Cardiac muscle cell (in vitro differentiated cells and primary cell): ENCODE measurements at regions not wholly inside any gene's neighbourhood (a gene's known extent, or its start where the extent isn't known, plus 50 kb on each side); places are given as distances from the start of the nearest gene placed in this dataset.

Source experiments
- DNase-seq, 2 donors: peaks; one replicate each; pipeline versions ENCODE4 v3.0.0 to v3.0.0-alpha.2; 2010 to 2017; ENCODE audit warnings: low read depth in 1 of 2, low spot score in 1 of 2
- H3K27ac ChIP-seq: fragments of 200-600 bp; sonication (generic); 2 replicates; pipeline ENCODE4 v1.5.1; 2016
- H3K27me3 ChIP-seq: fragments of 200-600 bp; sonication (generic); 2 replicates; pipeline ENCODE4 v1.6.0; 2016; ENCODE audit warnings: control low read depth
- H3K36me3 ChIP-seq: fragments of 200-600 bp; sonication (generic); 2 replicates; pipeline ENCODE4 v1.5.1; 2016; ENCODE audit warnings: control low read depth
- H3K4me1 ChIP-seq: fragments of 200-600 bp; sonication (generic); 2 replicates; pipeline ENCODE4 v1.8.1; 2017; ENCODE audit warnings: low read depth, mild to moderate bottlenecking, mixed run types
- H3K4me3 ChIP-seq: fragments of 200-600 bp; sonication (generic); 2 replicates; pipeline ENCODE4 v1.5.1; 2016; ENCODE audit warnings: mild to moderate bottlenecking
- H3K9me3 ChIP-seq: fragments of 200-600 bp; sonication (generic); 2 replicates; pipeline ENCODE4 v1.5.1; 2017; ENCODE audit warnings: low read depth, mild to moderate bottlenecking, control low read depth
- CTCF ChIP-seq: IDR thresholded peaks from 2 replicates; pipeline ENCODE4 v1.5.1; 2012; ENCODE audit warnings: low read depth, mild to moderate bottlenecking, low read length

GRCh38 chr20:22819784-22820183, 215.3 kb upstream of the SSTR4 start:
- peaks cover 7% of the 10 kb centered on the region for H3K4me1 ChIP-seq
- no peak for TF ChIP-seq CTCF
- peaks cover 4% of the 10 kb centered on the region for H3K27me3 ChIP-seq
- no peaks in the 10 kb centered on the region for H3K36me3 ChIP-seq
- H3K27ac ChIP-seq = no peak overlapping the region
- H3K4me3 ChIP-seq = no peak overlapping the region
- DNase-seq = no peak
- no peaks in the 10 kb centered on the region for H3K9me3 ChIP-seq

GRCh38 chr20:22821081-22821727, 213.9 kb upstream of the SSTR4 start:
- H3K27ac ChIP-seq = peak overlapping the region; percentile 11
- H3K9me3 ChIP-seq = no peaks in the 10 kb centered on the region
- no peaks in the 10 kb centered on the region for H3K27me3 ChIP-seq
- H3K4me1 ChIP-seq = peaks cover 7% of the 10 kb centered on the region
- no peak for TF ChIP-seq CTCF
- no peak overlapping the region for H3K4me3 ChIP-seq
- DNase-seq = peak; percentile 15 to 46
- H3K36me3 ChIP-seq = no peaks in the 10 kb centered on the region

GRCh38 chr20:22821796-22822195, 213.3 kb upstream of the SSTR4 start:
- Histone ChIP-seq H3K27me3 (no peaks in the 10 kb centered on the region), H3K36me3 (no peaks in the 10 kb centered on the region), H3K4me3 (no peak overlapping the region), H3K27ac (no peak overlapping the region), H3K9me3 (no peaks in the 10 kb centered on the region), H3K4me1 (peaks cover 7% of the 10 kb centered on the region)
- no peak for DNase-seq
- no peak for TF ChIP-seq CTCF

- H3K4me1 ChIP-seq = peaks cover 7% of the 10 kb centered on the region
- H3K9me3 ChIP-seq = no peaks in the 10 kb centered on the region
- H3K27ac ChIP-seq = no peak overlapping the region
- TF ChIP-seq CTCF = no peak
- no peak for DNase-seq
- H3K27me3 ChIP-seq = peaks cover 3% of the 10 kb centered on the region
- no peaks in the 10 kb centered on the region for H3K36me3 ChIP-seq
- H3K4me3 ChIP-seq = no peak overlapping the region
Measured at GRCh38 chr20:22823119-22823518, 212.0 kb upstream of the SSTR4 start.

- DNase-seq = peak in 1 of 2 donors; percentile 7
- Histone ChIP-seq H3K4me1 (peaks cover 7% of the 10 kb centered on the region), H3K36me3 (no peaks in the 10 kb centered on the region), H3K9me3 (no peaks in the 10 kb centered on the region), H3K27ac (no peak overlapping the region), H3K27me3 (peaks cover 6% of the 10 kb centered on the region), H3K4me3 (no peak overlapping the region)
- TF ChIP-seq CTCF = no peak
Measured at GRCh38 chr20:22824077-22824476, 211.0 kb upstream of the SSTR4 start.
